Thymus (tissue), 11 donors: ENCODE measurements at regions not wholly inside any gene's neighbourhood (a gene's known extent, or its start where the extent isn't known, plus 50 kb on each side); places are given as distances from the start of the nearest gene placed in this dataset.
"Not testable (repeated sequence)": the region's sequence is repeated elsewhere in the genome, so short reads cannot be mapped to it uniquely, and the experiment has no call there.

Experiments
- DNase-seq, 9 donors: peaks; one replicate each; pipeline ENCODE4 v3.0.0-alpha.2; 2013; ENCODE audit warnings: low spot score in 9 of 9, low read depth in 6 of 9, missing footprints in 1 of 9
- H3K27ac ChIP-seq, 2 donors: one replicate each; pipeline ENCODE4 v1.5.1; 2013; ENCODE audit warnings: control low read depth in 1 of 2, low read depth in 1 of 2, low read length in 1 of 2, mild to moderate bottlenecking in 1 of 2, moderate library complexity in 1 of 2
- H3K27me3 ChIP-seq, 2 donors: one replicate each; pipeline ENCODE4 v1.5.1; 2013; ENCODE audit warnings: low read length in 1 of 2; ENCODE audit not compliant: control insufficient read depth in 2 of 2, insufficient read depth in 1 of 2
- H3K36me3 ChIP-seq, 2 donors: one replicate each; pipeline ENCODE4 v1.5.1; 2013; ENCODE audit warnings: low read length in 1 of 2, mild to moderate bottlenecking in 1 of 2, moderate library complexity in 1 of 2; ENCODE audit not compliant: control insufficient read depth in 2 of 2, insufficient read depth in 2 of 2
- H3K4me1 ChIP-seq, 2 donors: one replicate each; pipeline ENCODE4 v1.5.1; 2013; ENCODE audit warnings: low read length in 2 of 2; ENCODE audit not compliant: control insufficient read depth in 2 of 2, insufficient read depth in 2 of 2
- H3K4me3 ChIP-seq, 2 donors: one replicate each; pipeline ENCODE4 v1.5.1; 2013; ENCODE audit warnings: low read length in 2 of 2, control low read depth in 1 of 2, mild to moderate bottlenecking in 1 of 2
- H3K9me3 ChIP-seq, 2 donors: one replicate each; pipeline ENCODE4 v1.5.1; 2013; ENCODE audit warnings: low read length in 1 of 2, mild to moderate bottlenecking in 1 of 2; ENCODE audit not compliant: control insufficient read depth in 2 of 2, insufficient read depth in 1 of 2
- WGBS: extraction: QIAGEN DNeasy Blood & Tissue Kit; methylation state at CpG from one replicate; pipeline ENCODE4 v1.1.7; 2013; 5-methylcytosine and 5-hydroxymethylcytosine counted together
- donor health status: healthy.

GRCh38 chr3:94619643-94620042 lies 556.8 kb downstream of the NSUN3 start:
- no peaks in the 10 kb centered on the region for H3K9me3 ChIP-seq
- H3K36me3 ChIP-seq = no peaks in the 10 kb centered on the region
- WGBS = 89% methylated on average over 3 of the region's 3 CpGs
- DNase-seq = no peak
- no peaks in the 10 kb centered on the region for H3K4me1 ChIP-seq
- no peak overlapping the region for H3K27ac ChIP-seq
- no peak overlapping the region for H3K4me3 ChIP-seq
- no peaks in the 10 kb centered on the region for H3K27me3 ChIP-seq

GRCh38 chr3:94626573-94626972 lies 563.7 kb downstream of the NSUN3 start:
- peaks cover 0 to 10% of the 10 kb centered on the region in 2 donors for H3K9me3 ChIP-seq
- H3K27ac ChIP-seq = no peak overlapping the region
- H3K36me3 ChIP-seq = no peaks in the 10 kb centered on the region
- no peaks in the 10 kb centered on the region for H3K27me3 ChIP-seq
- DNase-seq = no peak
- no peak overlapping the region for H3K4me3 ChIP-seq
- 82% methylated on average over 1 of the region's 1 CpG for WGBS
- H3K4me1 ChIP-seq = no peaks in the 10 kb centered on the region

GRCh38 chr3:94627689-94628088 lies 564.8 kb downstream of the NSUN3 start:
- Histone ChIP-seq H3K27me3 (no peaks in the 10 kb centered on the region), H3K9me3 (peaks cover 0 to 10% of the 10 kb centered on the region in 2 donors), H3K4me1 (no peaks in the 10 kb centered on the region), H3K4me3 (no peak overlapping the region), H3K36me3 (no peaks in the 10 kb centered on the region), H3K27ac (no peak overlapping the region)
- DNase-seq = no peak
- 93% methylated on average over 1 of the region's 1 CpG for whole genome bisulfite sequencing

DNA sequence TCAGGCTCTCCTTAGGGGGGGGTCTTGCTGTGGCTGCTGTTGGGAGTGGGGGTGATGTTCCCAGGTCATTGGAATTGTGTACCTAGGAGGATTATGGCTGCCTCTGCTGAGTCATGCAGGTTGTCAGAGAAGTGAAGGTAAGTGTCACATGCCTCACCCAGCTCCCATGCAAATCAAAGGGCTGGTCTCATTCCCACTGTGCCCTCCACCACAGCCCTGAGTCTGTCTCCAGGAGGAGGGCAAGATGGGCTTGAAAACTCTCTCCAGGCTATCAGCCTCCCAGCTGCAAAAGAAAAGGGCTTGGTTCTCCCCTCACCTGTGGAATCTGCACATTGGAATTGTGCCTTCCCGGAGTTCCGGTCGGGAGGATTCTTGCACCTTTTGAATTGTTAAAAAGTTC lies 580.5 kb downstream of the NSUN3 start:
- DNase-seq = no peak
- Histone ChIP-seq H3K4me1 (no peaks in the 10 kb centered on the region), H3K27ac (no peak overlapping the region), H3K9me3 (no peaks in the 10 kb centered on the region), H3K36me3 (no peaks in the 10 kb centered on the region), H3K4me3 (no peak overlapping the region), H3K27me3 (no peaks in the 10 kb centered on the region)
- 98% methylated on average over 3 of the region's 3 CpGs for WGBS

- H3K9me3 ChIP-seq = no peaks in the 10 kb centered on the region
- no peaks in the 10 kb centered on the region for H3K27me3 ChIP-seq
- no peaks in the 10 kb centered on the region for H3K36me3 ChIP-seq
- WGBS = 90% methylated on average over 3 of the region's 3 CpGs
- H3K4me1 ChIP-seq = no peaks in the 10 kb centered on the region
- H3K4me3 ChIP-seq = no peak overlapping the region
- no peak for DNase-seq
- no peak overlapping the region for H3K27ac ChIP-seq
Measured at GRCh38 chr3:94645790-94646189, 582.9 kb downstream of the NSUN3 start.

DNA sequence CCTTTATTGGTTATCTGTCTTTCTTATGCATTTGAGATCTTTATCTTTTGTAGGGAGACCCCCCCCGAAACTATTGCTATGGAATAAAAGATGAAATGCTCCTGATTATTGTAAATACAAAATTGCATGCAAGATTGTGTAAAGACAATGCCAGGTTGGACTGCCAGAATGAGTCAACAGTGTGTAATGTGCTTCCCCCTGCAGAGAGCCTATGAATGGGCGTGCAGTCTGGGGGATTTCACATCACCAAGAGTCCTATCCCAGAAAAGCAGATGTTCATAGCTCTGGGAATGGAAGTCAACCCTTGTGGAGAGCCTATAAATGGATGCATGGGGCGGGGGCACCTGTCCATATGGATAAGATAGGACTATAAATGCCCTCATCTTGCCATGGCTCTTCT lies 584.3 kb downstream of the NSUN3 start:
- 54% methylated on average over 3 of the region's 3 CpGs for WGBS
- DNase-seq = no peak
- H3K4me3 ChIP-seq = no peak overlapping the region
- H3K9me3 ChIP-seq = no peaks in the 10 kb centered on the region
- no peaks in the 10 kb centered on the region for H3K4me1 ChIP-seq
- H3K36me3 ChIP-seq = no peaks in the 10 kb centered on the region
- no peaks in the 10 kb centered on the region for H3K27me3 ChIP-seq
- no peak overlapping the region for H3K27ac ChIP-seq

DNA sequence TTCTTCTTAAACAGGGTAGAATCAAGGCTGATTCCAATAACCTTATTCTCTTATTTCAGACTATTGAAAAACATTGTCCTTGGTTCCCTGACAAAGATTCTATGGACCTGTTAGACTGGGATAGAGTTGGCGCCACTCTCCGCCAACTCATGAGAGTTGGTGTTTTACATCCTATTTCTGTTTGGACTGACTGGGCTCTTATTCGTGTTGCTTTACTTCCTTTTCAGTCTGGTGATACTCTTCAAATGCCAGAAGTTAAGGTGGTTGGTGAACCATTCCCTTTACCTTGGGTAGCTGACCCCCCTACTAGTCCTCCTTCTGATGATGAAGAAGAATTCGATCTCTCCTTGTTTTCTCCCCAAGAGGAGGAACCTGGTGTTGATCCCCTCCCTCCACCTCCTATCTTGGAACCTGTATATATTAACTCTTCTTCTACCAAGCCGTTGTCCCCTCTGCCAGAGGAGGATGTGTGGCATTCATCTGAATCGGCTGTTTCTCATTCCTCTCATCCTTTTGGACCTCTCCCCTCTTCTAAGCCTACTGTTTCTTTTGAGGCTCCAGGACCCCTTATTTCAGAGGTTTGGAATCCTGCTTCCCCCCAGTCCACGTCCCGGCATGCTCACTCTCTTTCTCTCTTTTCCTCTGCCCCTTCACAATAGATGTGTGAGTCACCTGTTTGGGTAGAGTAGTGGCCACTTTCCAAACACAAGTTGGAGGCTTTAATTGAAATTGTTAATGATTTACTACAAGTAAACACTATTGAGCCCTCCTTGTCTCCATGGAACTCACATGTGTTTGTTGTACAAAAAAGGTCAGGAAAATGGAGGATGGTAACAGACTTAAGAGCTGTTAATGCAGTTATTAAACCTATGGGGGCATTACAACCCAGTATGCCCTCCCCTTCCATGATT lies 585.7 kb downstream of the NSUN3 start:
- not testable (repeated sequence) for H3K4me1 ChIP-seq, H3K27ac ChIP-seq, DNase-seq, H3K36me3 ChIP-seq, H3K27me3 ChIP-seq, H3K9me3 ChIP-seq, H3K4me3 ChIP-seq
- WGBS = 90% methylated on average over 8 of the region's 8 CpGs

GRCh38 chr3:94654096-94654495 lies 591.2 kb downstream of the NSUN3 start:
- Histone ChIP-seq H3K36me3 (no peaks in the 10 kb centered on the region), H3K9me3 (peaks cover 1 to 12% of the 10 kb centered on the region in 2 donors), H3K4me1 (no peaks in the 10 kb centered on the region), H3K27me3 (no peaks in the 10 kb centered on the region), H3K4me3 (no peak overlapping the region), H3K27ac (no peak overlapping the region)
- whole genome bisulfite sequencing = 64% methylated on average over 2 of the region's 2 CpGs
- no peak for DNase-seq

DNA sequence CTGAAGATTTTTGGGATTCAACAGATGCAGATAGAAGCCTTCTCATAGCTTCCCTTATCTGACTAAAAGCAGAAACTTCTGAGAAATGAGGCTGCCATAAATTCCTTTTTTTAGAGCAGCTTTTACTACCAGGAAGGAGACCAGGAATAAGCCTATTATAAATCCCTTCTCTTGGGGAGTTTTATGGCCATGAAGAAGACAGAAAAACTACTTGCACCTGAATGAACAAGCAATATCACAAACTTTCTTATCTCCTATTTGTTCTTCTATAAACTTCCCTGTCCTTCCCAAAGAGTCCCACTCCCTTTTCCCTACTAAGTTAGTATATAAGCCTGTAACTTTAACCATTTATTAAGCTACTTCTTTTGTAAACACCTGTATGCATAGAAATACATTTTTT lies 603.1 kb downstream of the NSUN3 start:
- Histone ChIP-seq H3K9me3 (no peaks in the 10 kb centered on the region), H3K4me1 (no peaks in the 10 kb centered on the region), H3K4me3 (no peak overlapping the region), H3K27me3 (no peaks in the 10 kb centered on the region), H3K27ac (no peak overlapping the region), H3K36me3 (no peaks in the 10 kb centered on the region)
- DNase-seq = no peak
